ENCODE measurements at regions not wholly inside any gene's neighbourhood (a gene's known extent, or its start where the extent isn't known, plus 50 kb on each side); places are given as distances from the start of the nearest gene placed in this dataset.

DNA sequence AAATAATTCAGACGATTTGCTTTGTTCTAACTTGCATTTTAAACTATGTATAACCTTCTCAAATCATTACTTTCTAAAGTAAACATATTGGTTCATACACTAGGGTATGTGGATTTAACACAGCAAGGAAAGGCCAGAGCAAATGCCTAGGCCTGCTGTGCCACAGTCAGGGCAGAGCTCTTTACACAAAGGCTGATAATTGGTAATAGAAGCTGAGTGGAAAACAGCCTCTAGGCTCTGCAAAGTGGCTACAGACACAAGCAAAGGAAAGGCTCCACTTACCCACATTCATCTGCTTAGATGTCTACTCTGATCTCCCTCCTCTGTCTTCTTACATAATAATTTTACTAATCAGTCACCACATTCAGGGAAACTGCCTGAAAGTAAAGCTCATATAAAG is 382.9 kb downstream of the OLFM4 start:
- no peaks in the 10 kb centered on the region for H3K4me1 ChIP-seq

DNA sequence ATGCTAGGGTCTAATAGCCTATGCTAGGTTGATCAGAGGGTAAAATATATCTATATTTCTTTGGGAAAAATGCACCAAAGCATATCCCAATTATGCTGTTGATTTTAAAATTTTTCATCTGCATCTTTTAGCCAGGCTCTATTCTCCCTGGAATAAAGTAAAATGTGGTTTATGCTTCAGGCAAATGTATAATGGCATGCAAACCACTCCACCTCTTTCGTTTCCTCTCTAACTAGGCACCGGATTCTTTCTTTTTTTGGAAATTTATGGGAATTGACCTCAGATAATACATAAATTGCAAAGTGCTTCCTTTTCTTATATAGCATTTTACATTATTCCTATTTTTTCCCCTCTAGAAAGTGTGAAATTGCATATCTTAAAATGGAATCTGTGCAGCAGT is 386.5 kb downstream of the OLFM4 start:
- Histone ChIP-seq H3K27me3 (no peaks in the 10 kb centered on the region), H3K4me3 (no peak overlapping the region), H3K36me3 (no peaks in the 10 kb centered on the region), H3K27ac (no peak overlapping the region), H3K9me3 (no peaks in the 10 kb centered on the region), H3K4me1 (no peaks in the 10 kb centered on the region)
- TF ChIP-seq, protein P1, sequence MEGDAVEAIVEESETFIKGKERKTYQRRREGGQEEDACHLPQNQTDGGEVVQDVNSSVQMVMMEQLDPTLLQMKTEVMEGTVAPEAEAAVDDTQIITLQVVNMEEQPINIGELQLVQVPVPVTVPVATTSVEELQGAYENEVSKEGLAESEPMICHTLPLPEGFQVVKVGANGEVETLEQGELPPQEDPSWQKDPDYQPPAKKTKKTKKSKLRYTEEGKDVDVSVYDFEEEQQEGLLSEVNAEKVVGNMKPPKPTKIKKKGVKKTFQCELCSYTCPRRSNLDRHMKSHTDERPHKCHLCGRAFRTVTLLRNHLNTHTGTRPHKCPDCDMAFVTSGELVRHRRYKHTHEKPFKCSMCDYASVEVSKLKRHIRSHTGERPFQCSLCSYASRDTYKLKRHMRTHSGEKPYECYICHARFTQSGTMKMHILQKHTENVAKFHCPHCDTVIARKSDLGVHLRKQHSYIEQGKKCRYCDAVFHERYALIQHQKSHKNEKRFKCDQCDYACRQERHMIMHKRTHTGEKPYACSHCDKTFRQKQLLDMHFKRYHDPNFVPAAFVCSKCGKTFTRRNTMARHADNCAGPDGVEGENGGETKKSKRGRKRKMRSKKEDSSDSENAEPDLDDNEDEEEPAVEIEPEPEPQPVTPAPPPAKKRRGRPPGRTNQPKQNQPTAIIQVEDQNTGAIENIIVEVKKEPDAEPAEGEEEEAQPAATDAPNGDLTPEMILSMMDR (IDR thresholded peaks at IDR 0.05), result no peak
- TF ChIP-seq POLR2A (IDR thresholded peaks at IDR 0.05), result no peak
- no peak for DNase-seq
- intact Hi-C loops (cut with DNase I; ENCODE audit: low total_unique reads), result no loop called here

More for the DNA sequence above, 382.9 kb downstream of the OLFM4 start:
- H3K9me3 ChIP-seq, result no peaks in the 10 kb centered on the region
- no peak overlapping the region for H3K27ac ChIP-seq
- no peak overlapping the region for H3K4me3 ChIP-seq
- intact Hi-C loops (cut with DNase I; ENCODE audit: low total_unique reads), result no loop called here
- no peak for DNase-seq
- TF ChIP-seq, protein P1 (IDR thresholded peaks at IDR 0.05), result no peak
- TF ChIP-seq POLR2A (IDR thresholded peaks at IDR 0.05), result no peak
- no peaks in the 10 kb centered on the region for H3K27me3 ChIP-seq
- H3K36me3 ChIP-seq, result no peaks in the 10 kb centered on the region

DNA sequence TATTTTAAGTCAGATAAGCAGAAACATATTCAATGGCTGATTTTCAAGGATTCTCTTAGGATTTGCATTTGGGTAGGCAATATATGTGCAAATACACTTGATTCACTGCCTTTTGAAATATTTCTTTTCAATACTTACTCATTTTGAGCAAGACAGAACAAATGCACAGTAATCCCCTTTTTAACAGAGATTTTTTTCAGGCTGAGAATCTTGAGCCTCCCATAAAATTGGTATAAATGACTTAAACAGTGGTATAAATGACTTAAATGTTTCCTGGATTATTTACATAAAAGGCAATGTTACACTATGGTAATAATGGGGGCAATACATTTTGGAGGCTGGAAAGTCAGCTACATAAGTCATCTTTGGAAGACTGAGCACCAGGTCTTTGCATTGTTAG is 389.0 kb downstream of the OLFM4 start:
- Histone ChIP-seq H3K4me1 (no peaks in the 10 kb centered on the region), H3K27ac (no peak overlapping the region), H3K4me3 (no peak overlapping the region), H3K36me3 (no peaks in the 10 kb centered on the region), H3K9me3 (no peaks in the 10 kb centered on the region), H3K27me3 (no peaks in the 10 kb centered on the region)
- no peak for TF ChIP-seq POLR2A (IDR thresholded peaks at IDR 0.05)
- TF ChIP-seq, protein P1 (IDR thresholded peaks at IDR 0.05), result no peak
- DNase-seq, result no peak
- intact Hi-C loops (cut with DNase I; ENCODE audit: low total_unique reads), result no loop called here

DNA sequence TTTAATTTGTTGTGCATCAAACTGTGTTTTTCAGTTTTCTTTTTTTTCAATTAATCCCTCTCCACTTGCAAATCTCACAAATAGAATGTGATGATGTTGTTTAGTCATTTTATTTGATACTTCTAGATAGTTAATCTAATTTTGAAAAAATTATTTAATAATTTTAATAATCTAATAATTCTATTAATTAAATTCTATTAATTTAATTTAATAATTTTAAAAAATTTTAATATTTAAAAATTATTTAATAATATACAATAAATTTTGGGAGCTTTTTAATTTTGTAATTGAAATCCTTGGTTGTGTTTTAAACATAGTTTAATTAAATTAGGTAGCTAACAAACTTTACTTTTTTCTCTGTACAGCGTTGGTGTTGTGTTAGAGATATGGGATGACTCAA is 393.8 kb downstream of the OLFM4 start:
- Histone ChIP-seq H3K9me3 (no peaks in the 10 kb centered on the region), H3K4me3 (no peak overlapping the region), H3K27ac (no peak overlapping the region), H3K27me3 (no peaks in the 10 kb centered on the region), H3K4me1 (no peaks in the 10 kb centered on the region), H3K36me3 (no peaks in the 10 kb centered on the region)
- intact Hi-C loops (cut with DNase I; ENCODE audit: low total_unique reads), result no loop called here
- TF ChIP-seq POLR2A (IDR thresholded peaks at IDR 0.05), result no peak
- TF ChIP-seq, protein P1 (IDR thresholded peaks at IDR 0.05), result no peak
- no peak for DNase-seq

DNA sequence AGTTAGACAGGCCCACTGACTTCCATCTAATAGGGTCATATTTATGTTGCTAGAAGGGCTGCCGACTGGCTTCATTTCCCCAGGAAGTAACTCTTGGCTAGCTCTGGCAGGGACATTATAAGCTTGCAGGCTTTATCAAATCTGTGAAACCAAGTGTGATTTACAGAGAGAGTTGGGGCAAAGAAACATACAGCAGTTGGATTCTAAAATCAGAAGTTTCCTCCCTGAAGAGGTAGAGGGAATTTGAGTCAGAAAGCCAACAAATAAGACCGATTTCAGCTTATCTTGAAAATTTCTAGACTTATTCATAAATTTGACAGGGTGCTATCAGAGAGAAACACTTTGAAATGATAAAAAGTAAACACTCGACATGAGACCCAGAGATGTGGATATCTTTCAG is 407.8 kb downstream of the OLFM4 start:
- Histone ChIP-seq H3K27me3 (no peaks in the 10 kb centered on the region), H3K4me3 (no peak overlapping the region), H3K27ac (no peak overlapping the region), H3K36me3 (no peaks in the 10 kb centered on the region), H3K4me1 (no peaks in the 10 kb centered on the region), H3K9me3 (no peaks in the 10 kb centered on the region)
- no peak for DNase-seq
- no peak for TF ChIP-seq POLR2A (IDR thresholded peaks at IDR 0.05)
- TF ChIP-seq, protein P1 (IDR thresholded peaks at IDR 0.05), result no peak
- intact Hi-C loops (cut with DNase I; ENCODE audit: low total_unique reads), result no loop called here

Data from uterus (tissue), 3 donors.